ENCODE measurements at regions not wholly inside any gene's neighbourhood (a gene's known extent, or its start where the extent isn't known, plus 50 kb on each side); places are given as distances from the start of the nearest gene placed in this dataset.

GRCh38 chr3:31182661-31183060 is 288.2 kb upstream of the GADL1 start:
- TF ChIP-seq EZH2 (IDR thresholded peaks at IDR 0.05; ENCODE audit: low read depth, unreplicated experiment) (no peak), CTCF (conservative IDR thresholded peaks at IDR 0.05; ENCODE audit: low read depth in 2 of 2) (no peak), NANOG (IDR thresholded peaks at IDR 0.05; ENCODE audit: borderline replicate concordance) (no peak)
